GM21619 (cell line): ENCODE measurements at regions not wholly inside any gene's neighbourhood (a gene's known extent, or its start where the extent isn't known, plus 50 kb on each side); places are given as distances from the start of the nearest gene placed in this dataset.
"Not testable (repeated sequence)": the region's sequence is repeated elsewhere in the genome, so short reads cannot be mapped to it uniquely, and the experiment has no call there.

Source experiments
- ATAC-seq: cut with Tn5 transposase; IDR thresholded peaks from one replicate; pipeline ENCODE4 v1.9.1; 2021; ENCODE audit not compliant: unreplicated experiment

GRCh38 chr7:13072014-13072413 lies 384.6 kb downstream of the ARL4A start:
- no peak for ATAC-seq

DNA sequence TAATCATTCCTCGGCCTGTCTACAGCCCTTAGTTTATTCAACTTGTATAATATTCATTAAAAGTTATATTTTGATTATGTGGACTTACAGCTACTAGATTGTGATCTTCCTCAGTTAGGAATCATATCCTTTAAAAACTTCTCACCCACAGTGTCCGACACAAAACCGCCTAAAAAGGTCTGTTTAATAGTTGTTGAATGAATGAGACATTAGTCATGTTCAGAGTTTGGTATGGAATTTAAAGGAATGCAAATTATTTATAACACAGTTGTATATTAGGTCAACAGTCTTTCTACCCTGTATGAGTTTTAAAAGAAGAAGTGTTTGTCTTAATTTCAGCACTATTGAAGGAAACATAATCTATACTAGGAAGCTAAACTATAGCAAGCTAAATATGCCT lies 390.0 kb downstream of the ARL4A start:
- no peak for ATAC-seq

DNA sequence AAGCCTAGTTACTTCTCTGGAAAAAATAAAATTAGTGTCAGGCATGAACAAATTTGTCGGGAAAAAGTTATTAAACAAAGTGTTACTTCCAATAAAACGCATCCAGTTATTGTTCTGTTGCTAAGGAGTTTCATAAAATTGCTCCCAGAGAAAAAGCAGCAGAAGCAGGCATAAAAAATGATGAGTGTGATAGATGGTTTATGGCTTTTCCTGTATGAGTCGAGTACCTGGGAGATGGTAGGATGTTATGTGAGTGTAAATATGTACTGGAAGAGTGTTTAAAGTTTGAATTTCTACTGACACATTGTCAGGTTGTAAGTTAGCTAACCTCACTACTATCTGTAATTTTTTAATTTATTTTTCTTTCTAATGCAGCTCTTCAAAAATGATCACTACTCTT lies 390.7 kb downstream of the ARL4A start:
- ATAC-seq = no peak

DNA sequence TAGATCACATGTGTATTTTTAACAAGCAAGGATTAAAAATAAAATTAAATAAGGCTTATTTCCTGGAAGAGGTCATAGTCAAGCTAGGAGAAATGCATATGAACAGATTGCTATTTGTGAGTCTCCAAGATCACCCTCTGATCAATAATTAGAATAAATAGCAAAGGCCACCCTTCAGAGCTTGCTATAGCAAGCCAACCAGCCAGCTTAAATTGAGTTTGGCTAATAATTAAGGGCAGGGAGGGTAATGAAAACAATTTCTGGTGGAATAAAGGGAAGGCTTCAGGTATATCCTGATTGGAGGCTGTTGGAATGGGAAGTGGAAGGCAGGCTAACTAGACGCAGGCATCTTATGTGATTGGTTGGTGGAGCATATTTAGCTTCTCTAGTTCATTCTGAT lies 403.5 kb downstream of the ARL4A start:
- ATAC-seq = no peak

DNA sequence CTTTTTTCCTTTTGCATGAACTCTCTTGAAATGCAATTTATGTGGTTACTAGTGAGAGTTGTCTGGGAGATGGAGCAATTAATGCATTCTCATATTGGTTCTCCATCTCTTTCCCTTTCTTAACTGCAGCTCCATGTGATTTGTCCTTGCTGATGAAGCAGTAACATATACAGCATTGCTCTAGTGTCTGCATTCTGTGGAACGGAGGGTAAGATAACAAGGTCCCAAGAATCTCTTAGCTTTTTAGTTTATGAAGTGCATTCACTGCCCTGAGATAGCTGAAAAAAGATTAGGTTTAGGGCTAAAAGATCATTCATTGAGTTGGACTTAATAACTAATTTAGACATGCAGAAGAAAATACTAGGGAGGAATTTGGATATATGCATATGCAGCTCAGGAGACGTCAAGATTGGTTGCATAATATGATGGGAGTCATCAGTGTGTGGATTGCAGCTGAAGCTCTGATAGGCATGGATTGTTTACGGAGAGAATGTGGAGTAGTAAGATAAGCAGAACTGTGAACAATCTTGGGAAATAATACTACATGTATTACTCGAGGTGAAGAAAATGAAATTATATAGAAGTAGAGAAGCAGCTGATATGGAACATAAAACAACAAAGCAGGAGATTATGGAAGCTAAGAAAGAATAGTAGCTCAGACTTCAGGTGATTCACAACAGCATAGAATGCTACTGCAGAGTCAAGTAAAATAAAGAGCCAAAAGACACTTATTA lies 404.7 kb downstream of the ARL4A start:
- no peak for ATAC-seq

- no peak for ATAC-seq
Observed at GRCh38 chr7:13092708-13093005, 405.2 kb downstream of the ARL4A start.

DNA sequence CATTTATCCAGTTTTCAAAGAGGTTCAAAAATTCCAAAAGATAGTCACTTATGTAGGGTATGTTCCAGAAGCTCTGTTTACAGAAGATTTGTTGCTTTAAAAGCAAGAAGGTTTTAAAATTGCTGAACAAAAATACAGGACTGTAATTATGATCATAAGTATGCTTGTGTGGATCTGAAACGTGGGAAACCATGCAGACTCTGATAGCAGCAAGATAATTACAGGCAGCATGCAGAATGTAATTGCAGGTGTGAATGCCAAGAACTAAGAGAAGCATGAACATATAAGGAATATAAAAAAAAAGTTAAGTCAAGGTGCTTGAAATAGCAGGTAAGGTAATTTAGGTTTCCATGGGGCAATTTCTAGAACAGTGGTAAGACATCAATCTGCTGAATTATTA lies 405.7 kb downstream of the ARL4A start:
- no peak for ATAC-seq

DNA sequence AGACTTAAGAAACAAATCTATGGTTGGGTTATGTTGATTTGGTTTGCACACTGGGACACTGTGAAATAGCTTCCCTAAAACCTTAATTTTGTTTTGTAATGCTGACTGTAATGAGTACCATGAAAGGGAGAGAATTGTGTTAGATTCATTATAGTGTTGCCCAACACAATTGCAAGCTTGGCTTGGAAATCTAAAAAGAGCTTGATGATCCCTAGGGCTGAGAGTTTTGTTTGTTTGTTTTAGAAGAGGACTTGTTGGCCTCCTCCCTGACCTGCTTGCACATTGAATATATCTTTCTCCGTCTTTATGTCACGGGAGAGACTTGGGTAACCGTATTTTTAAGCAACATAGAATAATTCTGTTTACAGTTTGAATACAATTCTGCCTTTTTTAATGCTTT lies 410.1 kb downstream of the ARL4A start:
- ATAC-seq = no peak

GRCh38 chr7:13098161-13098560 lies 410.7 kb downstream of the ARL4A start:
- no peak for ATAC-seq

GRCh38 chr7:13099154-13099795 lies 411.8 kb downstream of the ARL4A start:
- peak; percentile 90 for ATAC-seq

GRCh38 chr7:13104128-13104527 lies 416.7 kb downstream of the ARL4A start:
- no peak for ATAC-seq

DNA sequence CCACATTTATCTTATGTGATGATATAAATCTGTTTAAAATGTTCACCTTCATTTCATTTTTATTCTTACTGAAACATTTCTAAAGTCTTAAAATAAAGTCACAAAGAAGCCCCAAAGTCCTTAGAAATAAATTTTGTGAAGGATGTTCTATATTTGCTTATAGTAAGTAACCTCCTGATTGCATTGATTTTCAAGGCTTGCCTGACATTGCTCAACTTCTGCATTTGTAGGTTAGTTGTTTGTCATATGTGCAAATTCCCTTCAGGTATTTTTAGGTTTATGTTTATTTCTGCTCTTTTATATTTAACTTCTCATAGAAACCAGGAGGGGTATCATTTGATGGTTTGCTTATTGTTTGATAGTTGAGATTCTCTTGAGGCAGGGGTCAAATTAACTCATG lies 417.8 kb downstream of the ARL4A start:
- no peak for ATAC-seq

DNA sequence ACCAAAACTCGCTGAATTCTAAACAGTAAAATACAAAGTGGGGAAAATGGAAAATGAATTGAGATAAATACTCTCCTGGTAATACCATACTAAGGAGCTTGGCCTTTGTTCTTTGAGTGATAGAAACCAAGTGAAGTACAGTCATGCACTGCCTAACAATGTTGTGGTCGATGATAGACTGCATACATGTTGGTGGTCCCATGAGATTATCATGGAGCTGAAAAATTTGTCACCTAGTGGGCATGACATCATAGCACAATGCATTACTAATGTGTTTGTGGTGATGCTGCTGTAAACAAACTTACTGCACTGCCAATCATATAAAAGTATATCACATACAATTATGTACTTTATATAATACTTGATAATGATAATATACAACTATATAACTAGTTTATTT lies 419.1 kb downstream of the ARL4A start:
- ATAC-seq = no peak

GRCh38 chr7:13107291-13107690 lies 419.9 kb downstream of the ARL4A start:
- ATAC-seq = no peak

DNA sequence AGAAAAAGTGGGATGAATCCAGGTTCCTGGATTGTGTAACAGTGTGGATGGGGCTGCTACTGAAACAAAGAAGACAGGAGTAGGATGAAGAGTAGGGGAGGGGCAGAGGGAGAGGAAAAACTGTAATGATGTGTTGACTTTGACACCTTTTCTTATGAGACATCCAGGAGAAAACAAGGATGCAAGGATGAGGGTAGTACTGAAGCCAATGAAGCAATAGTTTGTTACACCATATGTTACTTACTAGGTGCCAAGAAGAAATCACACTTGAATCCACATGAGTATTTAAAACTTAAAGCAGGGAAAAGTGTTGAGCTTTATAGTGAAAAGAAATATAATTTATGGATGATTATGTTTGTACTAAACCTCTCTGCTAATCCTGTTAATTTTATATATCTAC lies 420.6 kb downstream of the ARL4A start:
- no peak for ATAC-seq

DNA sequence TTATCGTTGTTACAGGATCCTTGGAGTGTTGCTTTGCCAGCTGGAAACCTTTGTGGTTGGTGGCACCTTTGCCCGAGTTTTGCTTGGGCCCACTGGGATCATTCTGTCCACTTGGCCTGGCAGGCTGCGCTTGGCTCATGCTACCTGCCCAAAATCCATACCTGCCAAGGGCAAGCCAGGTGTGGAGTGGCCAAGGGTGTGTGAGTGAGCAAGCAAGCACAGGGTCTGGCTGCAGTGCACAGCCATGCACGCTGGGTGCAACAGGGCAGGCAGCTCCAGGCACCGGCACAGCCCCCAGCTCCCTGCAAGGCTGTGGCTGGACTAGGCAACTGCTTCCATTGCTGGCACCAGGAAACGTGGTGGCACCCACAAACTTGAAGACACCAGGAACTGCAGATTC lies 421.8 kb downstream of the ARL4A start:
- no peak for ATAC-seq

DNA sequence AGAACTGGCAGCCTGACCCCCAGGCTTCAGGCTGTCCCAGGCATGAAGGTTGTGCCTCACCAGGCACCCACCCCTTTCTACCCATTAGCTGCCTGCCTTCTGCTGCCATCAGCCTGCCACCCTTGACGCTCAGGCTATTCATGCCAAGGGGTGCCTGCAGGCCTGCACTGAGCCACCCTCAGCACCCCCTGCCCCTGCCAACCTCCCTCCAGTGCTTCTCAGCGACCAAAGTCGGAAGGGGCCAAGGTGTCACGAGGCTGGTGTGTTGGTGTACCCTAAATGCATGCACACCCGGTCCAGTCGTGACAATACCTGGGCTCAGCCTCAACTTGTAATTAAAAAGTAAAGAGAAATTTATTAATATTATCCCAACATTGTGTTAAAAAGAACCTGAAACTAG lies 422.7 kb downstream of the ARL4A start:
- ATAC-seq = no peak

DNA sequence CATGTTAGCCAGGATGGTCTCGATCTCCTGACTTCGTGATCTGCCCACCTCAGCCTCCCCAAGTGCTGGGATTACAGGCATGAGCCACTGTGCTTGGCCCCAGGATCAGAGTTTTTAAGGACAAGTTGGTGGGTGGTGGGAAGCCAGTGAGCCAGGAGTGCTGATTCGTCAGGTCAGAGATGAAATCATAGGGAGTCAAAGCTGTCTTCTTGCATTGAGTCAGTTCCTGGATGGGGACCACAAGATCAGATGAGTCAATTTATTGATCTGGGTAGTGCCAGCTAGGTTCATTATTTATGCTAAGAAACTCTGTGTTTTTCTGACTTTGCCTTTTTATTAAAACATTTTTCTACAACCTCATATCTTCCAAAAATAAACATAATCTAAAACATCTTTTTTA lies 423.8 kb downstream of the ARL4A start:
- no peak for ATAC-seq

DNA sequence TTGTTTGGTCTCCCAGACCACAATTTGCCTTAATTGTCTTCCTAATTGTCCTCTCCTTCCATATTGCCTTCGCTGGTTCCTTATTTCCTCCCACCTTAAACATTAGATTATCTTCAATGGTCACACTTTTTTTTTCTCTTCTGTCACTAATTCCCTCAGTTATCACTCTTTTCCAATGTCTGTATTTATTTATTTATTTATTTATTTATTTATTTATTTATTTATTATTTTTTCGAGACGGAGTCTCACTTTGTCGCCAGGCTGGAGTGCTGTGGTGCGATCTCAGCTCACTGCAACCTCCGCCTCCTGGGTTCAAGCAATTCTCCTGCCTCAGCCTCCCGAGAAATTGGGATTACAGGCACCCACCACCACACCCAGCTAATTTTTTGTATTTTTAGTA lies 426.8 kb downstream of the ARL4A start:
- ATAC-seq = not testable (repeated sequence)

DNA sequence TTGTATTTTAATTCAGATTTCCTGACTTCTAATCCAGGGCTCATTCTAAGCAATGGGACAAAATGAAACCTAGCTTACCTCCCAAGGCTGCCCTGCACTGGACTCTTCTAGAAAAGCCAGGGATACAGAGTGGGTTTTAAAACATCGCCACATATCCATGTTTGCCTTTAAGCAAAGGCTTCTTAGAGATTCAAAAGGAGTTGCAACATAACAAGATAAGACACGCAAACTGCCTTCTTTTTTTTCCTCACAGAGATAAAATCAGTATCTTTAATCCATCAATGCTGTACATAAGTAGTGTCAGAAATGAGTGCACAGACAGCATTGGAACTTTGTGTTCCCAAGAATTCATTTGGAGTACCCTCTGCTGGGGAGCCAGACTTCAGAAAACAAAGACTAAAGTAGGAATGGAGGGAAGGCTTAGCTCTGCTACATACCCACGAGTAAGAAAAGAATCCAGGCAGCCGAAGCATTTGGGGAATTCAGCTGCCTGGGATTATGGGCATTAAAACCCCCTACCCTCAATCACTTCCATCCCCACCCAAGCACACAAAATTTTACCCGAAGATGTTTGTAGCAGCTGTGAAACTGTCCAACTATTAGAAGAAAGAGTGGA lies 427.8 kb downstream of the ARL4A start:
- ATAC-seq = no peak

DNA sequence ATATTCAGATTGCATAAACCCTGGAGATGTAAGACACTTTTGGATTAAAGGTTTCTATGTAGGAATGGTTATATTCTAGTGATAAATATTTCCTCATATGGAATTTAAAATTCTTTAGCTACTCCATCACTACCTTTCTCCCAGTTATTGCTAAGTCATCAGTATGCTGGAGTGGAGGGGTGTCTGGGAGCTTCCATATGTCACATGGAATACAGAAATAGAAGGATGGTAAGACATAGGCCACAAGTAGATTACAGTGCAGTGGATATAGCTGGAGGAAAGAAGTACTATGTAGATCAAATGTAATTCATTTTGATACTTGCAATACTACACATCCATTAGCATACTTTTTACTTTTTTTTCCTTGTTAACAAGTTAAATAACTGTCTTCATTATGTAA lies 428.4 kb downstream of the ARL4A start:
- ATAC-seq = no peak

GRCh38 chr7:13117103-13117502 lies 429.7 kb downstream of the ARL4A start:
- no peak for ATAC-seq

DNA sequence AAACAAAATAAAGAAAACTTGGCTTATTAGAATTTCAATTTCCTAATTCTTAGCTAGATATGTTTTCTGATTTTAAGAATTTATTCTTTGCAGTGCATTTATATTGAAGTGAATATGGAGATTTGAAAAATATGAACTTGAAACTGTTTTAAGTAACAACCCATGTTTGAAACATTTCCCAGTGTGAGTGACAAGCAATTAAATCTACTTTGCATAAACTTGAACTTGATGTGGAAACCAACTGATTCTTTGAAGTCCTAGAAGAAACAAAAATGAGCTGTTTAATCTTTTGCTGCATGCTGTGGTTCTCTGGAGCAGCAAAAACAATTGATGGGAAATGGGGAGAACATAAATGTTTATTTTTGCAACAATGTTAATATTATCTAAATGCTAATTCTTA lies 430.2 kb downstream of the ARL4A start:
- ATAC-seq = no peak
